B cell (primary cell): ENCODE measurements at regions not wholly inside any gene's neighbourhood (a gene's known extent, or its start where the extent isn't known, plus 50 kb on each side); places are given as distances from the start of the nearest gene placed in this dataset.

ENCODE experiments used
- ATAC-seq: fragments of 200-7000 bp; cut with Tn5 transposase; one replicate; pipeline ENCODE4 v1.10.0; 2021; ENCODE audit warnings: low read depth, mild to moderate bottlenecking, moderate number of reproducible peaks, moderate library complexity
- CTCF ChIA-PET: fragments of 350-600 bp; sonication (Branson Sonifier 250); formaldehyde crosslinking; loops from one replicate; lab custom pipeline; 2021; ENCODE audit warnings: antibody characterized with exemption, inconsistent platforms; lab: Charles Lee
- POLR2A ChIA-PET: fragments of 350-600 bp; sonication (Branson Sonifier 250); formaldehyde crosslinking; loops from one replicate; lab custom pipeline; 2021; ENCODE audit warnings: antibody characterized with exemption; lab: Charles Lee
- DNase-seq: peaks from one replicate; pipeline ENCODE4 v3.0.0; 2013
- H2AFZ ChIP-seq: 2 replicates; pipeline ENCODE4 v1.6.1; 2012; ENCODE audit warnings: mild to moderate bottlenecking, low read depth, low read length; ENCODE audit not compliant: insufficient read depth, poor library complexity, severe bottlenecking
- H3K27ac ChIP-seq, 2 donors: 1 replicate in 1 of 2; 2 replicates in 1 of 2; pipeline ENCODE4 v1.5.1; 2012 to 2013; ENCODE audit warnings: low read length in 2 of 2, mild to moderate bottlenecking in 2 of 2, moderate library complexity in 1 of 2
- H3K27me3 ChIP-seq, 4 experiments: fragments of 200-600 bp in 1 of 4; sonication (generic) in 1 of 4; replicated peaks in 1 of 4; 1 replicate in 2 of 4; 2 replicates in 2 of 4; pipeline versions ENCODE4 v1.6.1 to v1.7.0; 2013 to 2016; ENCODE audit warnings: low read length in 3 of 4, mild to moderate bottlenecking in 2 of 4, mixed read lengths in 1 of 4, moderate library complexity in 1 of 4; ENCODE audit not compliant: insufficient read depth in 4 of 4, control insufficient read depth in 3 of 4; ENCODE audit errors: control extremely low read depth in 1 of 4
- H3K36me3 ChIP-seq, 2 experiments: replicated peaks in 1 of 2; 1 replicate in 1 of 2; 2 replicates in 1 of 2; pipeline versions ENCODE4 v1.6.1 to v1.7.1; 2013; ENCODE audit warnings: low read length in 1 of 2; ENCODE audit not compliant: insufficient read depth in 2 of 2, control insufficient read depth in 1 of 2; ENCODE audit errors: control extremely low read depth in 1 of 2, extremely low read depth in 1 of 2
- H3K4me1 ChIP-seq, 2 donors: fragments of 200-600 bp in 1 of 2; sonication (generic) in 1 of 2; 1 replicate in 1 of 2; 2 replicates in 1 of 2; pipeline versions ENCODE4 v1.5.1 to v1.6.1; 2013 to 2017; ENCODE audit warnings: low read length in 2 of 2; ENCODE audit not compliant: control insufficient read depth in 2 of 2, insufficient read depth in 2 of 2
- H3K4me2 ChIP-seq: replicated peaks from 2 replicates; pipeline ENCODE3; 2012; ENCODE audit warnings: mild to moderate bottlenecking, low read depth, low read length; ENCODE audit not compliant: poor library complexity, severe bottlenecking
- H3K4me3 ChIP-seq, 5 experiments: fragments of 200-600 bp in 1 of 5; sonication (generic) in 1 of 5; 1 replicate in 3 of 5; 2 replicates in 2 of 5; pipeline versions ENCODE4 v1.5.1 to v1.7.0; 2011 to 2016; ENCODE audit warnings: low read length in 4 of 5, mild to moderate bottlenecking in 4 of 5, low read depth in 2 of 5, control low read depth in 1 of 5, moderate library complexity in 1 of 5; ENCODE audit not compliant: insufficient read depth in 1 of 5; ENCODE audit errors: control extremely low read depth in 1 of 5, extremely low read depth in 1 of 5
- H3K79me2 ChIP-seq: fragments of 200-600 bp; sonication (generic); one replicate; pipeline ENCODE4 v1.6.0; 2016; ENCODE audit warnings: low read length; ENCODE audit not compliant: control insufficient read depth, insufficient read depth
- H3K9ac ChIP-seq: fragments of 200-600 bp; sonication (generic); 2 replicates; pipeline ENCODE4 v1.6.1; 2017; ENCODE audit warnings: mild to moderate bottlenecking, low read length, moderate library complexity
- H3K9me3 ChIP-seq, 3 donors: one replicate each; pipeline versions ENCODE4 v1.6.1 to v1.7.1; 2013; ENCODE audit warnings: low read length in 2 of 3; ENCODE audit not compliant: control insufficient read depth in 2 of 3, insufficient read depth in 1 of 3; ENCODE audit errors: control extremely low read depth in 1 of 3
- H4K20me1 ChIP-seq: 2 replicates; pipeline ENCODE4 v1.6.0; 2012; ENCODE audit warnings: mild to moderate bottlenecking, low read length; ENCODE audit not compliant: insufficient read depth, control insufficient read depth, poor library complexity, severe bottlenecking
- H3K27ac Mint-ChIP-seq: one replicate; pipeline ENCODE4 v1.8.0; 2021; ENCODE audit warnings: mixed read lengths
- H3K27me3 Mint-ChIP-seq: one replicate; pipeline ENCODE4 v1.8.0; 2021; ENCODE audit warnings: mixed read lengths
- H3K4me1 Mint-ChIP-seq: one replicate; pipeline ENCODE4 v1.8.0; 2021; ENCODE audit warnings: mixed read lengths
- H3K4me3 Mint-ChIP-seq: one replicate; pipeline ENCODE4 v1.8.0; 2021; ENCODE audit warnings: mixed read lengths
- H3K9me3 Mint-ChIP-seq: one replicate; pipeline ENCODE4 v1.8.0; 2022; ENCODE audit warnings: mixed read lengths; ENCODE audit not compliant: insufficient read depth
- EZH2 ChIP-seq: IDR thresholded peaks from 2 replicates; pipeline ENCODE4 v1.6.1; 2012; ENCODE audit warnings: borderline replicate concordance, low read depth, mild to moderate bottlenecking, moderate library complexity, low read length; ENCODE audit not compliant: insufficient read depth, poor library complexity, severe bottlenecking
- WGBS: methylation state at CpG from one replicate; pipeline ENCODE4 v1.1.5; 2013; ENCODE audit warnings: missing lambda C conversion rate; ENCODE audit not compliant: insufficient coverage; 5-methylcytosine and 5-hydroxymethylcytosine counted together
- intact Hi-C: fragments of 100-400 bp; cut with micrococcal nuclease; formaldehyde crosslinking; loops from one replicate; pipeline ENCODE4 v1.10.0; 2022
- TF ChIP-seq, protein P1 (sequence below): fragments of 200-600 bp; IDR thresholded peaks from one replicate; pipeline ENCODE4 v1.8.0; 2022; ENCODE audit warnings: antibody characterized with exemption, mild to moderate bottlenecking

DNA sequence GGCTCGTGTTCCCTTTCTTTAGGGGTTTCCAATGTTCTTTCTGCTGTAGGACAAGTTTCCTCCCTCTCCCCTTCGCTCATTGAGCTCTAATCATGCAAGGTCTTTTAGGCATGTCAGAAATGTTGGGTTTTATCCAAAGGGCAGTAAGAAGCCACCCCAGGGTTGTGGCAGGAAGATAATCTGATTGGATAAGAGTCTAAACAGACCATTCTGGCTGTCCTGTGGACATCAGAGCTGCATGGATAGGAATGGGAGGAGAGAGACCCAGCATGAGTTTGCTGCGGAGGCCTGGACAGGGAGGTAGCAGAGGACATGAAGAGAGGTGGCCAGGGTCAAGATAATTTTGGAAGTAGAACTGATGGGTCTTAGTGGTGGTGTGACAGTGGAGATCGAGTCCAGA is 88.2 kb downstream of the ACKR3 start:
- ChIA-PET POLR2A (no interaction called here), CTCF (no interaction called here)
- H3K4me2 ChIP-seq, result no peak overlapping the region
- H3K4me3 ChIP-seq, result no peak overlapping the region
- no peak overlapping the region for H2AFZ ChIP-seq
- no peak overlapping the region for H3K9ac ChIP-seq
- intact Hi-C loops, result no loop called here
- WGBS, result 93% methylated on average over 2 of the region's 4 CpGs
- TF ChIP-seq, protein P1, sequence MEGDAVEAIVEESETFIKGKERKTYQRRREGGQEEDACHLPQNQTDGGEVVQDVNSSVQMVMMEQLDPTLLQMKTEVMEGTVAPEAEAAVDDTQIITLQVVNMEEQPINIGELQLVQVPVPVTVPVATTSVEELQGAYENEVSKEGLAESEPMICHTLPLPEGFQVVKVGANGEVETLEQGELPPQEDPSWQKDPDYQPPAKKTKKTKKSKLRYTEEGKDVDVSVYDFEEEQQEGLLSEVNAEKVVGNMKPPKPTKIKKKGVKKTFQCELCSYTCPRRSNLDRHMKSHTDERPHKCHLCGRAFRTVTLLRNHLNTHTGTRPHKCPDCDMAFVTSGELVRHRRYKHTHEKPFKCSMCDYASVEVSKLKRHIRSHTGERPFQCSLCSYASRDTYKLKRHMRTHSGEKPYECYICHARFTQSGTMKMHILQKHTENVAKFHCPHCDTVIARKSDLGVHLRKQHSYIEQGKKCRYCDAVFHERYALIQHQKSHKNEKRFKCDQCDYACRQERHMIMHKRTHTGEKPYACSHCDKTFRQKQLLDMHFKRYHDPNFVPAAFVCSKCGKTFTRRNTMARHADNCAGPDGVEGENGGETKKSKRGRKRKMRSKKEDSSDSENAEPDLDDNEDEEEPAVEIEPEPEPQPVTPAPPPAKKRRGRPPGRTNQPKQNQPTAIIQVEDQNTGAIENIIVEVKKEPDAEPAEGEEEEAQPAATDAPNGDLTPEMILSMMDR, result no peak
- no peak for TF ChIP-seq EZH2
- no peak for DNase-seq
- no peaks in the 10 kb centered on the region for H3K36me3 ChIP-seq
- no peak overlapping the region for H3K27ac Mint-ChIP-seq
- no peak for ATAC-seq
- peaks cover 0 to 3% (median 0%) of the 10 kb centered on the region in 3 donors for H3K9me3 ChIP-seq
- no peaks in the 10 kb centered on the region for H3K9me3 Mint-ChIP-seq
- no peaks in the 10 kb centered on the region for H3K79me2 ChIP-seq
- H3K4me3 Mint-ChIP-seq, result no peak overlapping the region
- peaks cover 0 to 10% (median 0%) of the 10 kb centered on the region in 4 experiments for H3K27me3 ChIP-seq
- no peak overlapping the region for H3K27ac ChIP-seq
- no peaks in the 10 kb centered on the region for H4K20me1 ChIP-seq
- H3K4me1 Mint-ChIP-seq, result no peaks in the 10 kb centered on the region
- peaks cover 57% of the 10 kb centered on the region for H3K27me3 Mint-ChIP-seq
- no peaks in the 10 kb centered on the region for H3K4me1 ChIP-seq

- H3K4me2 ChIP-seq, result no peak overlapping the region
- WGBS, result 92% methylated on average over 9 of the region's 16 CpGs
- Mint-ChIP-seq H3K27me3 (peaks cover 61% of the 10 kb centered on the region), H3K27ac (no peak overlapping the region), H3K4me1 (no peaks in the 10 kb centered on the region), H3K4me3 (no peak overlapping the region), H3K9me3 (no peaks in the 10 kb centered on the region)
- no peak overlapping the region for H3K9ac ChIP-seq
- no peaks in the 10 kb centered on the region for H3K79me2 ChIP-seq
- no peaks in the 10 kb centered on the region for H4K20me1 ChIP-seq
- ChIA-PET CTCF (no interaction called here), POLR2A (no interaction called here)
- H3K4me1 ChIP-seq, result no peaks in the 10 kb centered on the region
- intact Hi-C loops, result no loop called here
- TF ChIP-seq, protein P1, result no peak
- no peak for TF ChIP-seq EZH2
- H3K9me3 ChIP-seq, result peaks cover 0 to 3% (median 0%) of the 10 kb centered on the region in 3 donors
- H2AFZ ChIP-seq, result no peak overlapping the region
- ATAC-seq, result no peak
- no peak overlapping the region for H3K4me3 ChIP-seq
- DNase-seq, result no peak
- no peaks in the 10 kb centered on the region for H3K36me3 ChIP-seq
- no peak overlapping the region for H3K27ac ChIP-seq
- peaks cover 0 to 13% (median 0%) of the 10 kb centered on the region in 4 experiments for H3K27me3 ChIP-seq
Observed at GRCh38 chr2:236658974-236659757, 89.5 kb downstream of the ACKR3 start.
